Liver (tissue), 7 donors: ENCODE measurements at regions not wholly inside any gene's neighbourhood (a gene's known extent, or its start where the extent isn't known, plus 50 kb on each side); places are given as distances from the start of the nearest gene placed in this dataset.

ENCODE experiments used
- DNase-seq: peaks from one replicate; pipeline ENCODE4 v3.0.0-alpha.2; 2017; ENCODE audit warnings: low spot score
- H3K27ac ChIP-seq, 2 donors: one replicate each; pipeline ENCODE4 v1.7.0; 2013; ENCODE audit warnings: inconsistent platforms in 2 of 2, low read length in 2 of 2, control low read depth in 1 of 2, low read depth in 1 of 2, mild to moderate bottlenecking in 1 of 2
- H3K27me3 ChIP-seq, 4 donors: one replicate each; pipeline versions ENCODE4 v1.6.1 to v1.7.0; 2013; ENCODE audit warnings: low read length in 3 of 4, inconsistent platforms in 1 of 4, mild to moderate bottlenecking in 1 of 4, moderate library complexity in 1 of 4; ENCODE audit not compliant: control insufficient read depth in 4 of 4, insufficient read depth in 4 of 4
- H3K36me3 ChIP-seq, 4 donors: one replicate each; pipeline versions ENCODE4 v1.6.1 to v1.7.0; 2013; ENCODE audit warnings: low read length in 3 of 4, mild to moderate bottlenecking in 3 of 4, low read depth in 1 of 4, moderate library complexity in 1 of 4; ENCODE audit not compliant: control insufficient read depth in 4 of 4, insufficient read depth in 3 of 4
- H3K4me1 ChIP-seq, 4 donors: one replicate each; pipeline versions ENCODE4 v1.6.1 to v1.7.0; 2013; ENCODE audit warnings: low read length in 3 of 4, mild to moderate bottlenecking in 3 of 4, moderate library complexity in 1 of 4; ENCODE audit not compliant: control insufficient read depth in 4 of 4, insufficient read depth in 4 of 4
- H3K4me3 ChIP-seq, 3 donors: one replicate each; pipeline versions ENCODE4 v1.6.1 to v1.7.0; 2013; ENCODE audit warnings: low read length in 3 of 3, control low read depth in 1 of 3, low read depth in 1 of 3, mild to moderate bottlenecking in 1 of 3
- H3K9ac ChIP-seq, 2 donors: one replicate each; pipeline ENCODE4 v1.7.0; 2013; ENCODE audit warnings: low read length in 2 of 2, mild to moderate bottlenecking in 2 of 2, moderate library complexity in 2 of 2, control low read depth in 1 of 2, low read depth in 1 of 2
- H3K9me3 ChIP-seq, 4 donors: one replicate each; pipeline versions ENCODE4 v1.6.1 to v1.7.0; 2013; ENCODE audit warnings: low read length in 3 of 4; ENCODE audit not compliant: control insufficient read depth in 4 of 4
- ATF3 ChIP-seq: IDR thresholded peaks from 2 replicates; pipeline ENCODE4 v1.6.1; 2016; ENCODE audit warnings: antibody characterized with exemption
- EGR1 ChIP-seq, 2 donors: IDR thresholded peaks; 2 replicates each; pipeline ENCODE4 v1.6.1; 2016 to 2018; ENCODE audit warnings: antibody characterized with exemption in 2 of 2, low read depth in 2 of 2
- FOXA1 ChIP-seq: IDR thresholded peaks from 2 replicates; pipeline ENCODE4 v1.6.1; 2016; ENCODE audit warnings: antibody characterized with exemption
- FOXA2 ChIP-seq: IDR thresholded peaks from 2 replicates; pipeline ENCODE4 v1.6.1; 2016; ENCODE audit warnings: antibody characterized with exemption
- GABPA ChIP-seq, 2 donors: IDR thresholded peaks in 1 of 2; conservative IDR thresholded peaks in 1 of 2; 2 replicates each; pipeline ENCODE4 v1.6.1; 2016; ENCODE audit warnings: antibody characterized with exemption in 2 of 2, mild to moderate bottlenecking in 1 of 2, moderate library complexity in 1 of 2
- HNF4A ChIP-seq, 2 donors: conservative IDR thresholded peaks; 2 replicates each; pipeline ENCODE4 v1.6.1; 2016; ENCODE audit warnings: antibody characterized with exemption in 2 of 2, mild to moderate bottlenecking in 2 of 2
- HNF4G ChIP-seq: IDR thresholded peaks from 2 replicates; pipeline ENCODE4 v1.6.1; 2016; ENCODE audit warnings: antibody characterized with exemption
- JUND ChIP-seq, 2 donors: IDR thresholded peaks; 2 replicates each; pipeline ENCODE4 v1.6.1; 2016; ENCODE audit warnings: antibody characterized with exemption in 2 of 2
- MAX ChIP-seq: IDR thresholded peaks from 2 replicates; pipeline ENCODE4 v1.6.1; 2016; ENCODE audit warnings: antibody characterized with exemption
- NR2F2 ChIP-seq: IDR thresholded peaks from 2 replicates; pipeline ENCODE4 v1.6.1; 2016; ENCODE audit warnings: antibody characterized with exemption
- RAD21 ChIP-seq, 2 donors: IDR thresholded peaks; 2 replicates each; pipeline ENCODE4 v1.6.1; 2016; ENCODE audit warnings: antibody characterized with exemption in 2 of 2, mild to moderate bottlenecking in 2 of 2
- RXRA ChIP-seq, 2 donors: IDR thresholded peaks; 2 replicates each; pipeline ENCODE4 v1.6.1; 2017 to 2018; ENCODE audit warnings: antibody characterized with exemption in 2 of 2, mild to moderate bottlenecking in 1 of 2
- SP1 ChIP-seq: IDR thresholded peaks from 2 replicates; pipeline ENCODE4 v1.6.1; 2018; ENCODE audit warnings: antibody characterized with exemption, mild to moderate bottlenecking
- TAF1 ChIP-seq: conservative IDR thresholded peaks from 2 replicates; pipeline ENCODE4 v1.6.1; 2016; ENCODE audit warnings: antibody characterized with exemption, mild to moderate bottlenecking
- YY1 ChIP-seq: IDR thresholded peaks from 2 replicates; pipeline ENCODE4 v1.6.1; 2016; ENCODE audit warnings: antibody characterized with exemption, mild to moderate bottlenecking
- ZBTB33 ChIP-seq: IDR thresholded peaks from 2 replicates; pipeline ENCODE4 v1.6.1; 2016; ENCODE audit warnings: antibody characterized with exemption
- WGBS: extraction: QIAGEN DNeasy Blood & Tissue Kit; methylation state at CpG from one replicate; pipeline ENCODE4 v1.1.7; 2013; 5-methylcytosine and 5-hydroxymethylcytosine counted together
- donor health status: healthy.
- donor health status: healthy.
- donor health status: healthy.
- donor health status: healthy.

- Histone ChIP-seq H3K27me3 (peaks cover 0 to 3% (median under 1%) of the 10 kb centered on the region in 4 donors), H3K4me1 (no peaks in the 10 kb centered on the region), H3K27ac (no peak overlapping the region), H3K36me3 (no peaks in the 10 kb centered on the region), H3K9me3 (no peaks in the 10 kb centered on the region), H3K9ac (no peak overlapping the region), H3K4me3 (no peak overlapping the region)
- TF ChIP-seq JUND (IDR thresholded peaks at IDR 0.05) (no peak), EGR1 (IDR thresholded peaks at IDR 0.05; ENCODE audit: low read depth in 2 of 2) (no peak)
- DNase-seq: no peak
- WGBS: 54% methylated on average over 6 of the region's 6 CpGs
Observed at GRCh38 chr13:22262001-22262885, 591.4 kb downstream of the FGF9 start.

GRCh38 chr13:22263185-22263584 is 592.3 kb downstream of the FGF9 start:
- Histone ChIP-seq H3K9ac (no peak overlapping the region), H3K36me3 (no peaks in the 10 kb centered on the region), H3K9me3 (peaks cover 0 to 5% (median 1%) of the 10 kb centered on the region in 4 donors), H3K4me3 (no peak overlapping the region), H3K27ac (no peak overlapping the region), H3K27me3 (peaks cover 0 to 3% (median 1%) of the 10 kb centered on the region in 4 donors), H3K4me1 (no peaks in the 10 kb centered on the region)
- 77% methylated on average over 2 of the region's 2 CpGs for WGBS
- no peak for TF ChIP-seq HNF4A (conservative IDR thresholded peaks at IDR 0.05)
- TF ChIP-seq TAF1: no peak
- no peak for DNase-seq

GRCh38 chr13:22265563-22265962 is 594.7 kb downstream of the FGF9 start:
- H3K36me3 ChIP-seq: no peaks in the 10 kb centered on the region
- no peaks in the 10 kb centered on the region for H3K4me1 ChIP-seq
- no peak overlapping the region for H3K4me3 ChIP-seq
- peaks cover 0 to 13% (median 1%) of the 10 kb centered on the region in 4 donors for H3K9me3 ChIP-seq
- TF ChIP-seq GABPA (IDR thresholded peaks at IDR 0.05 in 1 of 2, conservative IDR thresholded peaks at IDR 0.05 in 1 of 2) (no peak), NR2F2 (no peak), YY1 (no peak), FOXA2 (no peak), HNF4A (conservative IDR thresholded peaks at IDR 0.05) (no peak), RAD21 (IDR thresholded peaks at IDR 0.05) (no peak), ZBTB33 (no peak)
- peaks cover 0 to 3% (median 1%) of the 10 kb centered on the region in 4 donors for H3K27me3 ChIP-seq
- H3K9ac ChIP-seq: no peak overlapping the region
- DNase-seq: no peak
- no peak overlapping the region for H3K27ac ChIP-seq
- WGBS: 83% methylated on average over 5 of the region's 5 CpGs

- Histone ChIP-seq H3K9me3 (peaks cover 0 to 13% (median 1%) of the 10 kb centered on the region in 4 donors), H3K9ac (no peak overlapping the region), H3K27me3 (peaks cover 0 to 3% (median 0%) of the 10 kb centered on the region in 4 donors), H3K27ac (no peak overlapping the region), H3K4me3 (no peak overlapping the region), H3K4me1 (no peaks in the 10 kb centered on the region), H3K36me3 (no peaks in the 10 kb centered on the region)
- no peak for DNase-seq
- 82% methylated on average over 5 of the region's 5 CpGs for WGBS
- no peak for TF ChIP-seq EGR1 (IDR thresholded peaks at IDR 0.05; ENCODE audit: low read depth in 2 of 2)
- TF ChIP-seq NR2F2: no peak
- TF ChIP-seq HNF4G: no peak
- TF ChIP-seq RXRA (IDR thresholded peaks at IDR 0.05): no peak
- TF ChIP-seq JUND (IDR thresholded peaks at IDR 0.05): no peak
- no peak for TF ChIP-seq ZBTB33
- TF ChIP-seq TAF1: no peak
- no peak for TF ChIP-seq SP1
- TF ChIP-seq MAX: no peak
- TF ChIP-seq GABPA (IDR thresholded peaks at IDR 0.05 in 1 of 2, conservative IDR thresholded peaks at IDR 0.05 in 1 of 2): no peak
- TF ChIP-seq ATF3: no peak
- TF ChIP-seq RAD21 (IDR thresholded peaks at IDR 0.05): no peak
- TF ChIP-seq YY1: no peak
- no peak for TF ChIP-seq FOXA1
Observed at GRCh38 chr13:22270881-22271280, 600.0 kb downstream of the FGF9 start.
